HCT116 (cell line): ENCODE measurements at regions not wholly inside any gene's neighbourhood (a gene's known extent, or its start where the extent isn't known, plus 50 kb on each side); places are given as distances from the start of the nearest gene placed in this dataset.

Experiments used
- POLR2A ChIP-seq: IDR thresholded peaks from 2 replicates; pipeline ENCODE4 v1.7.0; 2011; ENCODE audit warnings: borderline replicate concordance; ENCODE audit not compliant: insufficient read depth, insufficient read length; ENCODE audit errors: extremely low read depth
- POLR2AphosphoS5 ChIP-seq: IDR thresholded peaks from 2 replicates; pipeline ENCODE4 v1.6.1; 2011; ENCODE audit warnings: mild to moderate bottlenecking, low read depth, low read length, moderate library complexity
- REST ChIP-seq: IDR thresholded peaks from 2 replicates; pipeline ENCODE4 v1.6.1; 2012; ENCODE audit warnings: low read depth
- YY1 ChIP-seq: IDR thresholded peaks from 2 replicates; pipeline ENCODE4 v1.6.1; 2011; ENCODE audit warnings: low read length, low read depth, moderate library complexity, mild to moderate bottlenecking; ENCODE audit not compliant: insufficient replicate concordance; ENCODE audit errors: extremely low read depth
- ZFX ChIP-seq: fragments of 450-650 bp; IDR thresholded peaks from 2 replicates; pipeline ENCODE4 v1.6.1; 2017
- TF ChIP-seq, protein P1 (sequence below), 3 experiments: fragments of 200-600 bp in 1 of 3; sonication (generic) in 1 of 3; IDR thresholded peaks in 2 of 3; conservative IDR thresholded peaks in 1 of 3; 2 replicates each; pipeline ENCODE4 v1.5.1; 2012 to 2017; ENCODE audit warnings: low read depth in 2 of 3, low read length in 2 of 3, antibody characterized with exemption in 1 of 3, borderline replicate concordance in 1 of 3, control low read depth in 1 of 3, mild to moderate bottlenecking in 1 of 3, mixed read lengths in 1 of 3, mixed run types in 1 of 3, moderate library complexity in 1 of 3; ENCODE audit not compliant: insufficient read depth in 1 of 3

- TF ChIP-seq, protein P1, sequence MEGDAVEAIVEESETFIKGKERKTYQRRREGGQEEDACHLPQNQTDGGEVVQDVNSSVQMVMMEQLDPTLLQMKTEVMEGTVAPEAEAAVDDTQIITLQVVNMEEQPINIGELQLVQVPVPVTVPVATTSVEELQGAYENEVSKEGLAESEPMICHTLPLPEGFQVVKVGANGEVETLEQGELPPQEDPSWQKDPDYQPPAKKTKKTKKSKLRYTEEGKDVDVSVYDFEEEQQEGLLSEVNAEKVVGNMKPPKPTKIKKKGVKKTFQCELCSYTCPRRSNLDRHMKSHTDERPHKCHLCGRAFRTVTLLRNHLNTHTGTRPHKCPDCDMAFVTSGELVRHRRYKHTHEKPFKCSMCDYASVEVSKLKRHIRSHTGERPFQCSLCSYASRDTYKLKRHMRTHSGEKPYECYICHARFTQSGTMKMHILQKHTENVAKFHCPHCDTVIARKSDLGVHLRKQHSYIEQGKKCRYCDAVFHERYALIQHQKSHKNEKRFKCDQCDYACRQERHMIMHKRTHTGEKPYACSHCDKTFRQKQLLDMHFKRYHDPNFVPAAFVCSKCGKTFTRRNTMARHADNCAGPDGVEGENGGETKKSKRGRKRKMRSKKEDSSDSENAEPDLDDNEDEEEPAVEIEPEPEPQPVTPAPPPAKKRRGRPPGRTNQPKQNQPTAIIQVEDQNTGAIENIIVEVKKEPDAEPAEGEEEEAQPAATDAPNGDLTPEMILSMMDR (IDR thresholded peaks at IDR 0.05 in 2 of 3, conservative IDR thresholded peaks at IDR 0.05 in 1 of 3; ENCODE audit: borderline replicate concordance in 1 of 3, insufficient read depth in 1 of 3, low read depth in 2 of 3, low read length in 2 of 3): no peak
- TF ChIP-seq POLR2A: no peak
- TF ChIP-seq ZFX: no peak
- TF ChIP-seq REST: no peak
- TF ChIP-seq POLR2AphosphoS5: no peak
- TF ChIP-seq YY1: no peak
Measured at GRCh38 chr3:76673171-76673570, 366.7 kb upstream of the ROBO2 start.
